H1 (cell line): ENCODE measurements at regions not wholly inside any gene's neighbourhood (a gene's known extent, or its start where the extent isn't known, plus 50 kb on each side); places are given as distances from the start of the nearest gene placed in this dataset.

Experiments used
- CTCF ChIA-PET: fragments of 300-600 bp; sonication (Branson Sonifier 250); formaldehyde crosslinking; loops from one replicate; lab custom pipeline; 2021; ENCODE audit not compliant: partially characterized antibody; lab: Charles Lee
- POLR2A ChIA-PET: fragments of 300-600 bp; sonication (Branson Sonifier 250); formaldehyde crosslinking; loops from one replicate; lab custom pipeline; 2021; ENCODE audit warnings: inconsistent platforms; ENCODE audit not compliant: partially characterized antibody; lab: Charles Lee
- DNase-seq, 2 experiments: peaks; one replicate each; pipeline versions ENCODE4 v3.0.0 to v3.0.0-alpha.2; 2010 to 2022; ENCODE audit warnings: low spot score in 2 of 2, low read depth in 1 of 2, mixed read lengths in 1 of 2
- FAIRE-seq: peaks from 2 replicates; lab custom pipeline; 2011; peaks lifted over from hg19 to GRCh38; lab: Jason Lieb, UNC
- H2AFZ ChIP-seq: 2 replicates; pipeline ENCODE4 v1.8.1; 2012; ENCODE audit warnings: low read length, inconsistent platforms
- H2AK5ac ChIP-seq: 2 replicates; pipeline ENCODE4 v1.6.1; 2013; ENCODE audit warnings: low read depth, low read length
- H2BK120ac ChIP-seq: replicated peaks from 2 replicates; pipeline ENCODE3; 2013; ENCODE audit warnings: low read depth, low read length, inconsistent platforms
- H2BK12ac ChIP-seq: 2 replicates; pipeline ENCODE4 v1.6.1; 2013; ENCODE audit warnings: low read depth, low read length
- H2BK15ac ChIP-seq: 2 replicates; pipeline ENCODE4 v1.6.1; 2013; ENCODE audit warnings: low read length
- H2BK20ac ChIP-seq: 2 replicates; pipeline ENCODE4 v1.6.1; 2013; ENCODE audit warnings: low read length
- H2BK5ac ChIP-seq: 2 replicates; pipeline ENCODE4 v1.6.1; 2013; ENCODE audit warnings: low read depth, low read length
- H3K14ac ChIP-seq: 2 replicates; pipeline ENCODE4 v1.6.1; 2013; ENCODE audit warnings: inconsistent platforms; ENCODE audit not compliant: insufficient read length
- H3K18ac ChIP-seq: 2 replicates; pipeline ENCODE4 v1.6.1; 2013; ENCODE audit warnings: low read length; ENCODE audit errors: extremely low read depth
- H3K23ac ChIP-seq: 2 replicates; pipeline ENCODE4 v1.6.1; 2013; ENCODE audit warnings: inconsistent platforms; ENCODE audit not compliant: insufficient read length
- H3K23me2 ChIP-seq: 2 replicates; pipeline ENCODE4 v1.6.1; 2013; ENCODE audit warnings: low read depth, low read length
- H3K27ac ChIP-seq: 2 replicates; pipeline ENCODE4 v1.6.1; 2011; ENCODE audit warnings: low read depth, low read length, inconsistent platforms
- H3K27me3 ChIP-seq, 4 experiments: replicated peaks in 1 of 4; 1 replicate in 1 of 4; 2 replicates in 3 of 4; pipeline versions ENCODE4 v1.6.1 to v1.8.1; 2011 to 2013; ENCODE audit warnings: low read length in 3 of 4, mild to moderate bottlenecking in 3 of 4, inconsistent platforms in 2 of 4, mixed read lengths in 2 of 4, moderate library complexity in 1 of 4; ENCODE audit not compliant: control insufficient read depth in 3 of 4, insufficient read depth in 3 of 4; ENCODE audit errors: extremely low read depth in 1 of 4
- H3K36me3 ChIP-seq, 4 experiments: 2 replicates each; pipeline versions ENCODE4 v1.6.1 to v1.8.1; 2011 to 2013; ENCODE audit warnings: mild to moderate bottlenecking in 4 of 4, low read length in 3 of 4, moderate library complexity in 2 of 4, control low read depth in 1 of 4, inconsistent platforms in 1 of 4; ENCODE audit not compliant: insufficient read depth in 4 of 4, control insufficient read depth in 2 of 4
- H3K4ac ChIP-seq: replicated peaks from 2 replicates; pipeline ENCODE3; 2013; ENCODE audit warnings: low read length, low read depth, mixed read lengths, inconsistent platforms; ENCODE audit not compliant: insufficient read length
- H3K4me1 ChIP-seq, 4 experiments: replicated peaks in 1 of 4; 1 replicate in 1 of 4; 2 replicates in 3 of 4; pipeline versions ENCODE4 v1.6.1 to v1.8.1; 2011 to 2013; ENCODE audit warnings: low read length in 3 of 4, inconsistent platforms in 2 of 4, mixed read lengths in 1 of 4; ENCODE audit not compliant: insufficient read depth in 4 of 4, control insufficient read depth in 3 of 4
- H3K4me2 ChIP-seq, 2 experiments: 2 replicates each; pipeline versions ENCODE4 v1.6.1 to v1.8.1; 2011 to 2013; ENCODE audit warnings: low read depth in 2 of 2, low read length in 2 of 2, control low read depth in 1 of 2, inconsistent platforms in 1 of 2, mild to moderate bottlenecking in 1 of 2; ENCODE audit not compliant: insufficient read depth in 1 of 2
- H3K4me3 ChIP-seq, 4 experiments: fragments of 200-600, 300-600 bp in 1 of 4; sonication (generic), shearing (Covaris generic), sonication (Bioruptor Twin) in 1 of 4; 2 replicates each; pipeline versions ENCODE4 v1.5.1 to v1.8.1; 2011 to 2016; ENCODE audit warnings: low read length in 4 of 4, low read depth in 3 of 4, control low read depth in 2 of 4, inconsistent platforms in 2 of 4, mild to moderate bottlenecking in 2 of 4, mixed read lengths in 1 of 4, moderate library complexity in 1 of 4; ENCODE audit not compliant: insufficient read depth in 2 of 4; ENCODE audit errors: extremely low read depth in 1 of 4
- H3K56ac ChIP-seq: replicated peaks from 2 replicates; pipeline ENCODE3; 2013; ENCODE audit warnings: low read depth, mild to moderate bottlenecking, mixed read lengths, low read length, inconsistent platforms; ENCODE audit not compliant: insufficient read length
- H3K79me1 ChIP-seq: 2 replicates; pipeline ENCODE4 v1.6.1; 2013; ENCODE audit warnings: low read depth, low read length, control low read depth
- H3K79me2 ChIP-seq, 2 experiments: 2 replicates each; pipeline versions ENCODE4 v1.6.1 to v1.8.1; 2012 to 2013; ENCODE audit warnings: low read length in 2 of 2, mild to moderate bottlenecking in 2 of 2, inconsistent platforms in 1 of 2; ENCODE audit not compliant: insufficient read depth in 2 of 2, control insufficient read depth in 1 of 2
- H3K9ac ChIP-seq, 4 experiments: replicated peaks in 1 of 4; 1 replicate in 1 of 4; 2 replicates in 3 of 4; pipeline versions ENCODE4 v1.6.1 to v1.8.1; 2011 to 2013; ENCODE audit warnings: low read depth in 3 of 4, low read length in 3 of 4, control low read depth in 2 of 4, mild to moderate bottlenecking in 2 of 4, moderate library complexity in 2 of 4, inconsistent platforms in 1 of 4; ENCODE audit errors: extremely low read depth in 1 of 4
- H3K9me3 ChIP-seq, 2 experiments: 2 replicates each; pipeline versions ENCODE4 v1.6.1 to v1.8.1; 2012 to 2013; ENCODE audit warnings: mild to moderate bottlenecking in 2 of 2, moderate library complexity in 2 of 2, control low read depth in 1 of 2, inconsistent platforms in 1 of 2, low read depth in 1 of 2, low read length in 1 of 2, mixed read lengths in 1 of 2; ENCODE audit not compliant: insufficient read depth in 2 of 2
- H4K20me1 ChIP-seq, 2 experiments: replicated peaks in 1 of 2; 2 replicates each; pipeline versions ENCODE3 to v1.8.1; 2011 to 2013; ENCODE audit warnings: inconsistent platforms in 2 of 2, low read length in 2 of 2, mild to moderate bottlenecking in 1 of 2; ENCODE audit not compliant: insufficient read depth in 2 of 2, control insufficient read depth in 1 of 2
- H4K5ac ChIP-seq: 2 replicates; pipeline ENCODE4 v1.6.1; 2013; ENCODE audit warnings: low read length, low read depth, mixed read lengths, inconsistent platforms; ENCODE audit not compliant: insufficient read length
- H4K8ac ChIP-seq: 2 replicates; pipeline ENCODE4 v1.8.0; 2013; ENCODE audit warnings: mild to moderate bottlenecking, moderate library complexity, low read length, inconsistent platforms; ENCODE audit not compliant: insufficient read depth; ENCODE audit errors: extremely low read depth
- H4K91ac ChIP-seq: replicated peaks from 2 replicates; pipeline ENCODE3; 2013; ENCODE audit warnings: low read length, mixed read lengths, inconsistent platforms; ENCODE audit not compliant: insufficient read length
- RXRA ChIP-seq: IDR thresholded peaks from 2 replicates; pipeline ENCODE4 v1.6.1; 2011; ENCODE audit warnings: low read depth, mild to moderate bottlenecking, low read length, moderate library complexity; ENCODE audit not compliant: insufficient read depth
- WGBS, 2 experiments: shearing (Covaris generic) in 1 of 2; methylation state at CpG; one replicate each; pipeline versions ENCODE4 v1.1.6 to v1.1.7; 2013 to 2015; ENCODE audit warnings: low lambda C conversion rate in 2 of 2, mixed read lengths in 2 of 2, inconsistent platforms in 1 of 2, low coverage in 1 of 2, missing lambda C conversion rate in 1 of 2; ENCODE audit not compliant: insufficient replicate concordance in 2 of 2, insufficient coverage in 1 of 2, insufficient read length in 1 of 2; ENCODE audit errors: extremely low coverage in 1 of 2, missing lambda C conversion rate in 1 of 2; 5-methylcytosine and 5-hydroxymethylcytosine counted together

- Histone ChIP-seq H2BK5ac (no peak overlapping the region), H3K23ac (no peak overlapping the region), H2AFZ (no peak overlapping the region), H4K5ac (no peak overlapping the region), H3K4me1 (no peaks in the 10 kb centered on the region), H2AK5ac (no peak overlapping the region), H3K36me3 (no peaks in the 10 kb centered on the region), H3K23me2 (no peaks in the 10 kb centered on the region), H2BK15ac (no peak overlapping the region), H2BK12ac (no peak overlapping the region), H4K20me1 (no peaks in the 10 kb centered on the region), H3K14ac (no peak overlapping the region), H3K56ac (no peak overlapping the region), H3K79me1 (no peaks in the 10 kb centered on the region), H3K4me2 (no peak overlapping the region), H3K4ac (no peak overlapping the region), H3K9me3 (no peaks in the 10 kb centered on the region), H3K27ac (no peak overlapping the region), H2BK20ac (no peak overlapping the region), H4K91ac (no peak overlapping the region), H3K79me2 (no peaks in the 10 kb centered on the region), H3K18ac (no peak overlapping the region), H2BK120ac (no peak overlapping the region), H3K9ac (no peak overlapping the region), H3K27me3 (no peaks in the 10 kb centered on the region), H3K4me3 (no peak overlapping the region), H4K8ac (no peak overlapping the region)
- FAIRE-seq (no peak), DNase-seq (no peak)
- POLR2A ChIA-PET: no interaction called here
- CTCF ChIA-PET: interaction anchor here (1.1 kb wide), 1 partner anchor 9 kb away, joined by 3 read pairs; no protein-coding TSS in a partner anchor
- 98% methylated on average over 3 of the region's 3 CpGs; no CpG with 5 or more reads in 1 of the 2 experiments for WGBS, 2 experiments
- no peak for TF ChIP-seq RXRA
Observed at GRCh38 chr10:113987156-113987555, 56.5 kb upstream of the ADRB1 start.
